22Rv1 (cell line): ENCODE measurements at regions not wholly inside any gene's neighbourhood (a gene's known extent, or its start where the extent isn't known, plus 50 kb on each side); places are given as distances from the start of the nearest gene placed in this dataset.

Experiments used
- H3K27ac ChIP-seq: fragments of 450-650 bp; 2 replicates; pipeline ENCODE4 v1.5.1; 2017
- CTCF ChIP-seq: fragments of 450-650 bp; IDR thresholded peaks from 2 replicates; pipeline ENCODE4 v1.5.1; 2017; ENCODE audit warnings: mild to moderate bottlenecking
- ZFX ChIP-seq: fragments of 450-650 bp; IDR thresholded peaks from 2 replicates; pipeline ENCODE4 v1.6.1; 2017; ENCODE audit warnings: antibody characterized with exemption, borderline replicate concordance

- TF ChIP-seq CTCF (no peak), ZFX (no peak)
These were observed 218.7 kb downstream of the ZIC4 start for GRCh38 chr3:147187687-147188086.

GRCh38 chr3:147185781-147186180 lies 220.6 kb downstream of the ZIC4 start:
- no peak overlapping the region for H3K27ac ChIP-seq
- no peak for TF ChIP-seq CTCF
- no peak for TF ChIP-seq ZFX

More at GRCh38 chr3:147187687-147188086, 218.7 kb downstream of the ZIC4 start:
- no peak overlapping the region for H3K27ac ChIP-seq

GRCh38 chr3:147184794-147185193 lies 221.5 kb downstream of the ZIC4 start:
- no peak overlapping the region for H3K27ac ChIP-seq
- TF ChIP-seq ZFX = no peak
- no peak for TF ChIP-seq CTCF

- H3K27ac ChIP-seq = no peak overlapping the region
- TF ChIP-seq CTCF = no peak
- TF ChIP-seq ZFX = no peak
These were observed 233.1 kb downstream of the ZIC4 start for GRCh38 chr3:147173257-147173656.

- TF ChIP-seq ZFX (no peak), CTCF (no peak)
- no peak overlapping the region for H3K27ac ChIP-seq
These were observed 243.6 kb downstream of the ZIC4 start for GRCh38 chr3:147162743-147163142.

GRCh38 chr3:147161833-147162232 lies 244.5 kb downstream of the ZIC4 start:
- no peak overlapping the region for H3K27ac ChIP-seq
- TF ChIP-seq ZFX (no peak), CTCF (no peak)

- TF ChIP-seq CTCF (no peak), ZFX (no peak)
- no peak overlapping the region for H3K27ac ChIP-seq
These were observed 245.4 kb downstream of the ZIC4 start for GRCh38 chr3:147160984-147161383.
